PC-9 (cell line): ENCODE measurements at regions not wholly inside any gene's neighbourhood (a gene's known extent, or its start where the extent isn't known, plus 50 kb on each side); places are given as distances from the start of the nearest gene placed in this dataset.

Experiments used
- BruUV-seq: library from RNA; stranded (reverse); fragments of 400-500 nt; replicated peaks from 2 replicates; lab custom pipeline; 2021; lab: Mats Ljungman, UMichigan
- CTCF ChIA-PET: fragments of 300-600 bp; sonication (Branson Sonifier 250); formaldehyde crosslinking; loops from one replicate; lab custom pipeline; 2022; ENCODE audit warnings: antibody characterized with exemption; lab: Charles Lee
- POLR2A ChIA-PET: fragments of 300-600 bp; sonication (Branson Sonifier 250); formaldehyde crosslinking; loops from one replicate; lab custom pipeline; 2022; ENCODE audit warnings: antibody characterized with exemption; ENCODE audit not compliant: unreplicated experiment; lab: Charles Lee
- DNase-seq, 2 experiments: peaks; one replicate each; pipeline versions ENCODE4 v3.0.0 to v3.0.0-alpha.2; 2015 to 2022; ENCODE audit warnings: mixed read lengths in 1 of 2
- H2AFZ ChIP-seq: fragments of 200-600 bp; sonication (generic); 2 replicates; pipeline ENCODE4 v1.8.1; 2017; ENCODE audit warnings: antibody characterized with exemption
- H3F3A ChIP-seq: fragments of 200-600 bp; sonication (generic); 2 replicates; pipeline ENCODE4 v1.8.1; 2017; ENCODE audit warnings: antibody characterized with exemption, mild to moderate bottlenecking, low read depth; ENCODE audit not compliant: insufficient read depth
- H3K27ac ChIP-seq: fragments of 200-600 bp; sonication (generic); 2 replicates; pipeline ENCODE4 v1.6.1; 2016; ENCODE audit warnings: mixed run types
- H3K27me3 ChIP-seq: fragments of 200-600 bp; sonication (generic); 2 replicates; pipeline ENCODE4 v1.6.1; 2016; ENCODE audit warnings: low read depth, mixed run types; ENCODE audit not compliant: insufficient read depth
- H3K36me3 ChIP-seq: fragments of 200-600 bp; sonication (generic); 2 replicates; pipeline ENCODE4 v1.6.1; 2016; ENCODE audit warnings: low read depth, mixed run types
- H3K4me1 ChIP-seq: fragments of 200-600 bp; sonication (generic); replicated peaks from 2 replicates; pipeline ENCODE4 v1.6.1; 2016; ENCODE audit warnings: mixed run types; ENCODE audit not compliant: insufficient read depth
- H3K4me2 ChIP-seq: fragments of 200-600 bp; sonication (generic); 2 replicates; pipeline ENCODE4 v1.6.1; 2017; ENCODE audit warnings: mixed run types
- H3K4me3 ChIP-seq: fragments of 200-600 bp; sonication (generic); 2 replicates; pipeline ENCODE4 v1.6.1; 2016; ENCODE audit warnings: mixed run types
- H3K79me2 ChIP-seq: fragments of 200-600 bp; sonication (generic); 2 replicates; pipeline ENCODE4 v1.6.1; 2017; ENCODE audit warnings: low read depth, mixed run types
- H3K9me2 ChIP-seq: fragments of 200-600 bp; sonication (generic); 2 replicates; pipeline ENCODE4 v1.8.1; 2017; ENCODE audit warnings: mild to moderate bottlenecking; ENCODE audit not compliant: insufficient read depth
- H3K9me3 ChIP-seq: fragments of 200-600 bp; sonication (generic); 2 replicates; pipeline ENCODE4 v1.8.1; 2016; ENCODE audit warnings: low read depth; ENCODE audit not compliant: insufficient read depth
- H4K20me1 ChIP-seq: fragments of 200-600 bp; sonication (generic); 2 replicates; pipeline ENCODE4 v1.8.1; 2017; ENCODE audit not compliant: insufficient read depth
- EZH2 ChIP-seq: fragments of 200-600 bp; sonication (generic); IDR thresholded peaks from 2 replicates; pipeline ENCODE4 v1.8.0; 2017; ENCODE audit warnings: antibody characterized with exemption, low read depth
- intact Hi-C: fragments of 100-400 bp; cut with micrococcal nuclease; formaldehyde crosslinking; loops from one replicate; pipeline ENCODE4 v1.10.0; 2022; ENCODE audit not compliant: unreplicated experiment
- TF ChIP-seq, protein P1 (sequence below): fragments of 200-600 bp; sonication (generic); conservative IDR thresholded peaks from 2 replicates; pipeline ENCODE4 v1.6.1; 2017; ENCODE audit warnings: mixed run types, antibody characterized with exemption, mild to moderate bottlenecking, moderate library complexity

DNA sequence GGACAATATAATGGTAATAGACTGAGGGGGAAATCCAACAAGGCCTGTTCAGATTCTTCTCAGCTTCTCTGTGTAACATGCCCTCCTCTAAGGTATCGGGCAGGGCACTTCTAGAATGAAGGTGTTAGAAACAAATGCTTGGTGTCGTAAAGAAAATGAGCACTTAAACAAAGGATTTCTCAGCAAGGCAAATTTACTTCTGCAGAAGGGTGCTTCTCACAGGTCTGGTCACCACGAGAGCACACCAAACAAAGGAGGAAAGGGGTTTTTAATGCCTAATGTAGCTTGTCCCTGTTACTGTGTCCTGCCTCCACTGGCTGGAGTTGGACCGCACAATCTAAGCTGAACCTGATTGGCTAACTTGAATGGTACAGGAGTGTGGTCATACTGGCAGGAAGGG lies 642.6 kb upstream of the CDH8 start:
- no peaks in the 10 kb centered on the region for H3K36me3 ChIP-seq
- ChIA-PET POLR2A (no interaction called here), CTCF (no interaction called here)
- H2AFZ ChIP-seq = no peak overlapping the region
- H3K4me2 ChIP-seq = no peak overlapping the region
- H4K20me1 ChIP-seq = no peaks in the 10 kb centered on the region
- no peak for DNase-seq
- H3F3A ChIP-seq = no peaks in the 10 kb centered on the region
- no TSS peak for BruUV-seq
- H3K4me3 ChIP-seq = no peak overlapping the region
- H3K9me3 ChIP-seq = no peaks in the 10 kb centered on the region
- H3K27me3 ChIP-seq = no peaks in the 10 kb centered on the region
- intact Hi-C loops = no loop called here
- 0 out of 2 replicates have a peak, but pooled peaks cover 5% of the 10 kb centered on the region for H3K9me2 ChIP-seq
- H3K27ac ChIP-seq = no peak overlapping the region
- no peaks in the 10 kb centered on the region for H3K4me1 ChIP-seq
- TF ChIP-seq, protein P1, sequence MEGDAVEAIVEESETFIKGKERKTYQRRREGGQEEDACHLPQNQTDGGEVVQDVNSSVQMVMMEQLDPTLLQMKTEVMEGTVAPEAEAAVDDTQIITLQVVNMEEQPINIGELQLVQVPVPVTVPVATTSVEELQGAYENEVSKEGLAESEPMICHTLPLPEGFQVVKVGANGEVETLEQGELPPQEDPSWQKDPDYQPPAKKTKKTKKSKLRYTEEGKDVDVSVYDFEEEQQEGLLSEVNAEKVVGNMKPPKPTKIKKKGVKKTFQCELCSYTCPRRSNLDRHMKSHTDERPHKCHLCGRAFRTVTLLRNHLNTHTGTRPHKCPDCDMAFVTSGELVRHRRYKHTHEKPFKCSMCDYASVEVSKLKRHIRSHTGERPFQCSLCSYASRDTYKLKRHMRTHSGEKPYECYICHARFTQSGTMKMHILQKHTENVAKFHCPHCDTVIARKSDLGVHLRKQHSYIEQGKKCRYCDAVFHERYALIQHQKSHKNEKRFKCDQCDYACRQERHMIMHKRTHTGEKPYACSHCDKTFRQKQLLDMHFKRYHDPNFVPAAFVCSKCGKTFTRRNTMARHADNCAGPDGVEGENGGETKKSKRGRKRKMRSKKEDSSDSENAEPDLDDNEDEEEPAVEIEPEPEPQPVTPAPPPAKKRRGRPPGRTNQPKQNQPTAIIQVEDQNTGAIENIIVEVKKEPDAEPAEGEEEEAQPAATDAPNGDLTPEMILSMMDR = no peak
- TF ChIP-seq EZH2 = no peak
- H3K79me2 ChIP-seq = no peaks in the 10 kb centered on the region

DNA sequence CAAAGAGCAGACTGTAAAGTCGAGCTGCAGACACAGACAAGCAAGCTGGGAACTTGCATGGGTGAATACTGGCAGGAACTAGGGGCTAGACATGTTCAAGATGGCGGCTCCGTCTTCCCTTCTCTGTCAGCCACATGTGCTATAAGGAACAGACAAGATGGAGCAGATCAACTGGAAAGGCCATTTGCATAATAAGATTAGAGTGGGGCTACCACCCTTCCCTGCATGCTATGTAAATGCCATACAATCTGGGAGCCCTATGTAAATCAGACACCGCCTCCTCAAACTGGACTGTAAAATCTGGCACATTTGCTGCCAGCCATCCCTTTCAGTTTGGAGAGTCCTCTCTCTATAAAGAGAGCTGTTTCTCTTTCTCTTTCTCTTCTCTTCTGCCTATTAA lies 640.1 kb upstream of the CDH8 start:
- H2AFZ ChIP-seq = no peak overlapping the region
- intact Hi-C loops = no loop called here
- CTCF ChIA-PET = no interaction called here
- H3K27me3 ChIP-seq = no peaks in the 10 kb centered on the region
- no peaks in the 10 kb centered on the region for H3K4me1 ChIP-seq
- no peaks in the 10 kb centered on the region for H3F3A ChIP-seq
- BruUV-seq = no TSS peak
- POLR2A ChIA-PET = no interaction called here
- no peaks in the 10 kb centered on the region; the same call in 1 of the 2 replicates for H4K20me1 ChIP-seq
- no peak overlapping the region for H3K4me3 ChIP-seq
- H3K79me2 ChIP-seq = no peaks in the 10 kb centered on the region
- DNase-seq = no peak
- no peaks in the 10 kb centered on the region for H3K36me3 ChIP-seq
- 0 out of 2 replicates have a peak, but pooled peaks cover 5% of the 10 kb centered on the region for H3K9me2 ChIP-seq
- TF ChIP-seq, protein P1 = no peak
- TF ChIP-seq EZH2 = no peak
- H3K9me3 ChIP-seq = no peaks in the 10 kb centered on the region
- no peak overlapping the region for H3K27ac ChIP-seq
- no peak overlapping the region for H3K4me2 ChIP-seq

DNA sequence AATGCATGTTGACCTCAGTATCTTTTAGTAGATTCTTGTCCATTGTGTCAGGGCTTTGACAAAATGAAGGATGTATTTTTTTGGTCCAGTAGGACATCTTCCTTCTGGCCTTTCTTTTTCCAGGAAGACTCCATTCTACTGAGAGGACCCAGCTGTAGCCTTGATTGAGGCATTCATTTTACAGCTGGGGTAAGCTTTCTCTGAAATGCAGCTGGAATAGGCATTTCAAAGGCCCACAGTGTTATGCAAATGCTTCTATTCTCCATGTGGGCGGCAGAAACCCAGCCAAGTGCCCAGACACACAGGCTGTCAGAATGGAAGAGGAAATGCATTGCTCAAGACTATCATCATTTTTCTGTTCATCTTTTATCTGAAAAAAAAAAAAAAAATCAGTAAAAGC lies 629.0 kb upstream of the CDH8 start:
- Histone ChIP-seq H3K36me3 (no peaks in the 10 kb centered on the region), H3K27ac (no peak overlapping the region), H3K4me1 (no peaks in the 10 kb centered on the region), H3K4me2 (no peak overlapping the region), H3K9me2 (0 out of 2 replicates have a peak, but pooled peaks cover 3% of the 10 kb centered on the region), H3K27me3 (no peaks in the 10 kb centered on the region), H4K20me1 (no peaks in the 10 kb centered on the region), H3F3A (no peaks in the 10 kb centered on the region), H2AFZ (no peak overlapping the region), H3K79me2 (no peaks in the 10 kb centered on the region), H3K9me3 (no peaks in the 10 kb centered on the region), H3K4me3 (no peak overlapping the region)
- BruUV-seq = no TSS peak
- intact Hi-C loops = no loop called here
- TF ChIP-seq, protein P1 = no peak
- TF ChIP-seq EZH2 = no peak
- no peak for DNase-seq
- ChIA-PET CTCF (no interaction called here), POLR2A (no interaction called here)
